Hematopoietic multipotent progenitor cell treated with erythropoietin and hydrocortisone succinate and interleukin-3 and kit ligand, for 15 days (in vitro differentiated cells): ENCODE measurements at regions not wholly inside any gene's neighbourhood (a gene's known extent, or its start where the extent isn't known, plus 50 kb on each side); places are given as distances from the start of the nearest gene placed in this dataset.

ENCODE experiments used
- DNase-seq: peaks from one replicate; pipeline ENCODE4 v3.0.0-alpha.2; 2015; ENCODE audit warnings: low spot score

DNA sequence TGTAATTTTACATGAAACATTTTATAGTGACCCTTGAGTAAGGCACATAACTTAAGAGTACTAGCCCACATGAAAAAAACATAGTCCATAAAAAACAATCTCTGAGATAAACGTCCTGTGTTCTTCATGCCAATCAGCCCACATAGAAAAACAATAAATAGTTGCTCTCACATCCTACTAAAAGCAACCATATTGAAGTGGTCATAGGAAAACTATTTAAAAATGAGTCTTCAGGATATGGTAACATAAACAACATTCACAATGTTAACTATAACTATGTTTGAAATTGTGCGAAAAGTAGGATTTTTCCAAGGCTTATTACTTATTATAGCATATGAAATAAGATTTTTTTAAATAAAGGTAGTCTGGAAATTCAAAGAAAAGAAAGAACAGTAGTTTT, 77.1 kb upstream of the EPHA5 start:
- DNase-seq, result no peak

- DNase-seq, result no peak
Observed at GRCh38 chr4:65738134-65738533, 67.8 kb upstream of the EPHA5 start.

- DNase-seq, result no peak
Observed at GRCh38 chr4:65737672-65738071, 67.4 kb upstream of the EPHA5 start.

- no peak for DNase-seq
Observed at GRCh38 chr4:65724973-65725372, 54.7 kb upstream of the EPHA5 start.
